Thyroid gland (tissue), 4 donors: ENCODE measurements at regions not wholly inside any gene's neighbourhood (a gene's known extent, or its start where the extent isn't known, plus 50 kb on each side); places are given as distances from the start of the nearest gene placed in this dataset.

ENCODE experiments used
- POLR2A ChIP-seq, 2 donors: fragments of 450-650 bp; IDR thresholded peaks; one replicate each; pipeline ENCODE4 v1.6.1; 2017; ENCODE audit warnings: antibody characterized with exemption in 2 of 2, mild to moderate bottlenecking in 2 of 2, moderate library complexity in 1 of 2
- TF ChIP-seq, protein P1 (sequence below), 6 experiments: fragments of 200-600 bp in 3 of 6; fragments of 450-650 bp in 3 of 6; sonication (generic) in 3 of 6; IDR thresholded peaks; one replicate each; pipeline ENCODE4 v1.5.1; 2016 to 2019; ENCODE audit warnings: antibody characterized with exemption in 6 of 6, mild to moderate bottlenecking in 2 of 6, inconsistent platforms in 1 of 6, moderate library complexity in 1 of 6

DNA sequence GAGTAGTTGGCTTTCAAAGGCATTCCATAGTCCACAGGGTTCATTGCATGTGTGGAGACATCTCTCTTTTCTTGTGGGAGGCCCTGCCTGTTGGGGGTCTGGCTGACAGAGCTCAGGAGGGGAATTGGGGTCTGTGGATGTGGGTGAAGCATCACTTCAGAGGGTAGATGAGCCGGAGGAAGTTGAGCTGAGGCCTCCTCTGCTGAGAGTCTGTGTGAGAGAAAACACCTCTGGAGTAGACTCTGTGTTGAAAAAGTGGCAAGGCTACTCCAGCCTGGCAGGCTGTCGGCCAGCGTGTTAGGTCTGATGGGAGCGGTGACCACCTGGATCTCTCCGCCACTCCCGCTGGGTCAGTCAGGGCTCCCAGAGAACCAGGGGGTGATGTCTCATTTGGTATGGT lies 358.0 kb upstream of the MGMT start:
- TF ChIP-seq, protein P1, sequence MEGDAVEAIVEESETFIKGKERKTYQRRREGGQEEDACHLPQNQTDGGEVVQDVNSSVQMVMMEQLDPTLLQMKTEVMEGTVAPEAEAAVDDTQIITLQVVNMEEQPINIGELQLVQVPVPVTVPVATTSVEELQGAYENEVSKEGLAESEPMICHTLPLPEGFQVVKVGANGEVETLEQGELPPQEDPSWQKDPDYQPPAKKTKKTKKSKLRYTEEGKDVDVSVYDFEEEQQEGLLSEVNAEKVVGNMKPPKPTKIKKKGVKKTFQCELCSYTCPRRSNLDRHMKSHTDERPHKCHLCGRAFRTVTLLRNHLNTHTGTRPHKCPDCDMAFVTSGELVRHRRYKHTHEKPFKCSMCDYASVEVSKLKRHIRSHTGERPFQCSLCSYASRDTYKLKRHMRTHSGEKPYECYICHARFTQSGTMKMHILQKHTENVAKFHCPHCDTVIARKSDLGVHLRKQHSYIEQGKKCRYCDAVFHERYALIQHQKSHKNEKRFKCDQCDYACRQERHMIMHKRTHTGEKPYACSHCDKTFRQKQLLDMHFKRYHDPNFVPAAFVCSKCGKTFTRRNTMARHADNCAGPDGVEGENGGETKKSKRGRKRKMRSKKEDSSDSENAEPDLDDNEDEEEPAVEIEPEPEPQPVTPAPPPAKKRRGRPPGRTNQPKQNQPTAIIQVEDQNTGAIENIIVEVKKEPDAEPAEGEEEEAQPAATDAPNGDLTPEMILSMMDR (IDR thresholded peaks at IDR 0.05) = no peak
- TF ChIP-seq POLR2A (IDR thresholded peaks at IDR 0.05) = no peak
